ENCODE measurements at regions not wholly inside any gene's neighbourhood (a gene's known extent, or its start where the extent isn't known, plus 50 kb on each side); places are given as distances from the start of the nearest gene placed in this dataset.

- TF ChIP-seq CTCF (conservative IDR thresholded peaks at IDR 0.05; ENCODE audit: low read depth, low read length) (no peak), EZH2 (IDR thresholded peaks at IDR 0.05; ENCODE audit: borderline replicate concordance, low read depth, low read length, poor library complexity, severe bottlenecking) (no peak)
Measured at GRCh38 chr22:27212102-27212501, 554.7 kb downstream of the MIAT start.

Data from A673 (cell line).